ENCODE measurements at regions not wholly inside any gene's neighbourhood (a gene's known extent, or its start where the extent isn't known, plus 50 kb on each side); places are given as distances from the start of the nearest gene placed in this dataset.

DNA sequence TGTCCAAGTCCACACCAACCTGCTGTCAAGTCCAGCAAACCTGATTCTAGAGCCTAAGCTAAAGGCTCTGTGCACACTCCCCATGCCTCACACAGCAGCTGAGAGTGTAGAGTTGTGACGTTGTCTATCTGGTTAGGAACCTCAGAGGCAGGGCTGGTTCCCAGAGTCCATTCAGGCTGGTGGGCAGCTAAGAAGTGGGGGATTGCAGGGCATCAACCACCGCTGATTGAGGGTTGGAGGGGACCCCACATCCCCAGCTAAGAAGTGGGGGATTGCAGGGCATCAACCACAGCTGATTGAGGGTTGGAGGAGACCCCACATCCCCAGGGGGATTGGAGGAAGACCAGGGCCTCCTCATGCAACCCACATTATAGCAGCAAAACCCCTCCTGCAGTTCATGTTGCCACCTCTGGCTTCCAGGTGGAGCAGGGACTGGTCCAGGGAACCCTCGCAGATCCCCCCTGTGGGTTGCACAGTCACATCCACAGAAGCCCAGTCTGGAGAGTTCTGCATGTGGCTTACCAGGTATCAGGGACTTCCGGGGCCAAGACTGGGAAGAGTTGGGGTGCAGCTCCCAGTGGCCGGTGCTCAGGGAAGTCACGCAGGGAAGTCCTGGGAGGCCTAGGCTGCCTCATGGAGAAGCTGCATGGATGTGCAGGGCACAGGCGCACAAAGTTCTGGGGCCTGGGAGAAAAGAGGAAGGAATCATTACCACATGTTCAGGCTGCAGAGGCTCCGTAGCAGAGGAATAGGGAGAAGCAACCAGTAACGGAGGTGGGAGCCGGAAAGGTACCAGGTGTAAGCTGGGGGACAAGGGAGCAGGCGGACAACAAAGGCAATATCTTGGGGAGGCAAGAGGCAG, 71.4 kb upstream of the PCSK6 start:
- H3K36me3 ChIP-seq (ENCODE audit: control insufficient read depth, insufficient read depth, low read length): no peaks in the 10 kb centered on the region
- Mint-ChIP-seq H3K27me3 (ENCODE audit: low read depth in 2 of 2) (peaks cover 10 to 23% of the 10 kb centered on the region in 2 donors), H3K4me1 (no peaks in the 10 kb centered on the region), H3K4me3 (no peak overlapping the region), H3K36me3 (no peaks in the 10 kb centered on the region), H3K9me3 (no peaks in the 10 kb centered on the region), H3K27ac (no peak overlapping the region)
- TF ChIP-seq, protein P1, sequence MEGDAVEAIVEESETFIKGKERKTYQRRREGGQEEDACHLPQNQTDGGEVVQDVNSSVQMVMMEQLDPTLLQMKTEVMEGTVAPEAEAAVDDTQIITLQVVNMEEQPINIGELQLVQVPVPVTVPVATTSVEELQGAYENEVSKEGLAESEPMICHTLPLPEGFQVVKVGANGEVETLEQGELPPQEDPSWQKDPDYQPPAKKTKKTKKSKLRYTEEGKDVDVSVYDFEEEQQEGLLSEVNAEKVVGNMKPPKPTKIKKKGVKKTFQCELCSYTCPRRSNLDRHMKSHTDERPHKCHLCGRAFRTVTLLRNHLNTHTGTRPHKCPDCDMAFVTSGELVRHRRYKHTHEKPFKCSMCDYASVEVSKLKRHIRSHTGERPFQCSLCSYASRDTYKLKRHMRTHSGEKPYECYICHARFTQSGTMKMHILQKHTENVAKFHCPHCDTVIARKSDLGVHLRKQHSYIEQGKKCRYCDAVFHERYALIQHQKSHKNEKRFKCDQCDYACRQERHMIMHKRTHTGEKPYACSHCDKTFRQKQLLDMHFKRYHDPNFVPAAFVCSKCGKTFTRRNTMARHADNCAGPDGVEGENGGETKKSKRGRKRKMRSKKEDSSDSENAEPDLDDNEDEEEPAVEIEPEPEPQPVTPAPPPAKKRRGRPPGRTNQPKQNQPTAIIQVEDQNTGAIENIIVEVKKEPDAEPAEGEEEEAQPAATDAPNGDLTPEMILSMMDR (IDR thresholded peaks at IDR 0.05): no peak
- WGBS (ENCODE audit: insufficient coverage): 74% methylated on average over 11 of the region's 11 CpGs
- DNase-seq (no peak), ATAC-seq (no peak)
- peaks cover 2% of the 10 kb centered on the region for H3K27me3 ChIP-seq (ENCODE audit: control insufficient read depth, insufficient read depth, low read length)
- no peaks in the 10 kb centered on the region for H3K4me1 ChIP-seq (ENCODE audit: control insufficient read depth, insufficient read depth, low read length)
- H3K4me3 ChIP-seq (ENCODE audit: low read length): no peak overlapping the region
- H3K9me3 ChIP-seq (ENCODE audit: control insufficient read depth, insufficient read depth, low read length): no peaks in the 10 kb centered on the region
- intact Hi-C loops (cut with micrococcal nuclease): no loop called here
- no peak overlapping the region for H3K27ac ChIP-seq (ENCODE audit: low read length)

DNA sequence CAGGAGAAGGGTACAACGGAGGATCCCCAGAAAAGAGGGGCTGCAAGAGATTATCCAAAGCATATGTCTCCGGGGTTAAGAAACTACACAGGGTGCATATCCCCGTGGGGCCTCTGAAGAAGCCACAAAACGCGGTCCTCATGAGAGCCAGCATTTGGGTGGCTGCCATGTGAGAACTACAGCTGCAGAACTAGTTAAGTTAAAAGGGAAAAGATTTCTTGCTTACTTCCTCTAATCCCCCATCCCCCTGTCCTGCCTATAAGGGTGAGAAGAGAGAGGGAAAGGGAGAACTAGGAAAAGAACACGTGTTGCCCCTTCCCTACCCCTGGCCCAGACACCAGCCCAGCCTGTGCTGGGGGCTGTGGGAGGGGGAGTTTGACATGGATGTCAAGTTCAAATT, 70.4 kb upstream of the PCSK6 start:
- Mint-ChIP-seq H3K27ac (no peak overlapping the region), H3K4me3 (no peak overlapping the region), H3K9me3 (no peaks in the 10 kb centered on the region), H3K4me1 (no peaks in the 10 kb centered on the region), H3K36me3 (no peaks in the 10 kb centered on the region), H3K27me3 (ENCODE audit: low read depth in 2 of 2) (peaks cover 8 to 23% of the 10 kb centered on the region in 2 donors)
- Histone ChIP-seq H3K9me3 (ENCODE audit: control insufficient read depth, insufficient read depth, low read length) (no peaks in the 10 kb centered on the region), H3K4me3 (ENCODE audit: low read length) (no peak overlapping the region), H3K27ac (ENCODE audit: low read length) (no peak overlapping the region), H3K4me1 (ENCODE audit: control insufficient read depth, insufficient read depth, low read length) (no peaks in the 10 kb centered on the region), H3K27me3 (ENCODE audit: control insufficient read depth, insufficient read depth, low read length) (peaks cover 2% of the 10 kb centered on the region), H3K36me3 (ENCODE audit: control insufficient read depth, insufficient read depth, low read length) (no peaks in the 10 kb centered on the region)
- whole genome bisulfite sequencing (ENCODE audit: insufficient coverage): 15% methylated on average over 5 of the region's 6 CpGs
- TF ChIP-seq, protein P1 (IDR thresholded peaks at IDR 0.05): no peak
- ATAC-seq (no peak), DNase-seq (no peak)
- intact Hi-C loops (cut with micrococcal nuclease): no loop called here

DNA sequence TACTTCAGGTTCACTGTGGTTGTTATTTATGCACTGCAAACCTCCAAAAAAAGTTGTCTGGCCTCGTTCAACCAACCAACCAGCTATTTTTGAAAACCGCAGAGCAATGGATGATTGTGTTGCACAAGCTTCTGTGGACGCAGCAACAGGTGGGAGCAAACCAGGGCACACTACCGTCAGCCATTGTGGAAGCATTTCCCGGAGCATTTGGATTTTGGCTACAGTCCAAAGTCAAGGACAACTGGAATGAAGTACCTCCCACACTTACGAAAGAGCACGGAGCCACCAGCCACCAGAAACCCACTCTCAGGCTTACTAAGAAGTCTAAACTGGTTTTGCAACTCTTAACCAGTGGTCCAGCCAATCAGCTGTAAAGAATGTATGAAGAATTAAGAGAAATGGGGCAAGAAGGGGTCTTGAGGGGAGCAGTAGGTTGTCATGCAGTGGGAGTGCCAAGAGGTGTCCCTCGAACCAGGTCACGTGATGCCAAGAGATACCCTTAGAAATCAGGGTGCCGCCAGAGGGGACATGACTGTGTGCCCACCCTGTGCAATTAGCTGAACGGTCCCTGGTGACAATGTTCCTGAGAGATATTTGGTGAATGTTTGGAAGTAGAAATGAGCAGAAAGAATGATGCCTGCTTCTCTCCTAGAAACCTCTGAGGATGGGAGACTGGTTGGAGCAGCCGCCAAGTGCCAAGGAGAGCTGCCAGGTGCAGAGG, 68.9 kb upstream of the PCSK6 start:
- Mint-ChIP-seq H3K9me3 (no peaks in the 10 kb centered on the region), H3K4me1 (no peaks in the 10 kb centered on the region), H3K27ac (no peak overlapping the region), H3K4me3 (no peak overlapping the region), H3K36me3 (no peaks in the 10 kb centered on the region), H3K27me3 (ENCODE audit: low read depth in 2 of 2) (peaks cover 8 to 23% of the 10 kb centered on the region in 2 donors)
- TF ChIP-seq, protein P1 (IDR thresholded peaks at IDR 0.05): no peak
- H3K27me3 ChIP-seq (ENCODE audit: control insufficient read depth, insufficient read depth, low read length): peaks cover under 1% of the 10 kb centered on the region
- 89% methylated on average over 12 of the region's 12 CpGs for whole genome bisulfite sequencing (ENCODE audit: insufficient coverage)
- H3K4me1 ChIP-seq (ENCODE audit: control insufficient read depth, insufficient read depth, low read length): no peaks in the 10 kb centered on the region
- H3K9me3 ChIP-seq (ENCODE audit: control insufficient read depth, insufficient read depth, low read length): no peaks in the 10 kb centered on the region
- no peaks in the 10 kb centered on the region for H3K36me3 ChIP-seq (ENCODE audit: control insufficient read depth, insufficient read depth, low read length)
- intact Hi-C loops (cut with micrococcal nuclease): no loop called here
- DNase-seq: no peak
- ATAC-seq: no peak
- no peak overlapping the region for H3K4me3 ChIP-seq (ENCODE audit: low read length)
- H3K27ac ChIP-seq (ENCODE audit: low read length): no peak overlapping the region
